Testis (tissue), 2 donors: ENCODE measurements at regions not wholly inside any gene's neighbourhood (a gene's known extent, or its start where the extent isn't known, plus 50 kb on each side); places are given as distances from the start of the nearest gene placed in this dataset.

Experiments
- POLR2A ChIP-seq: fragments of 450-650 bp; IDR thresholded peaks from one replicate; pipeline ENCODE4 v1.6.1; 2017; ENCODE audit warnings: antibody characterized with exemption, mild to moderate bottlenecking, moderate library complexity
- TF ChIP-seq, protein P1 (sequence below), 3 experiments: fragments of 450-650 bp in 2 of 3; fragments of 200-600 bp in 1 of 3; sonication (generic) in 1 of 3; IDR thresholded peaks; one replicate each; pipeline ENCODE4 v1.5.1; 2016 to 2019; ENCODE audit warnings: antibody characterized with exemption in 3 of 3, mild to moderate bottlenecking in 2 of 3, moderate library complexity in 1 of 3

DNA sequence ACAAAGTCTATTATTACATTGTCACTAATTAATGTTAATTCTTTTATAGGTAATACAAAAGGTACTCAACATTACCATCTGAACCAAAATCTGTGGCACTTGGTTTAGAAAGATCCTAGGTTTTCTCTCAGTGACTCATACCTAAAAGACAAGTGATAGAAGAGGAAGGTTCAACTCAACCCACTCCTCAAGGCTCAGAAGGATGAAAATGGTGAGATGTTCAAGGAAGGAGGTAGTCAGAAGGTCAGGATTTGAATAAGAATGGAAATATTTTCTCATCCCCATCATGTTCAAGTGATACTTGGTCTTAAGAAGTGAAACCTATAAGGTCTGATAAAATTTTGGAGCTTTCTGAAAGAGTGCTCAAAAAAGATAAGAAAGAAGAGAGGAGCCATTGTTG, 86.4 kb upstream of the FBXO11 start:
- TF ChIP-seq, protein P1, sequence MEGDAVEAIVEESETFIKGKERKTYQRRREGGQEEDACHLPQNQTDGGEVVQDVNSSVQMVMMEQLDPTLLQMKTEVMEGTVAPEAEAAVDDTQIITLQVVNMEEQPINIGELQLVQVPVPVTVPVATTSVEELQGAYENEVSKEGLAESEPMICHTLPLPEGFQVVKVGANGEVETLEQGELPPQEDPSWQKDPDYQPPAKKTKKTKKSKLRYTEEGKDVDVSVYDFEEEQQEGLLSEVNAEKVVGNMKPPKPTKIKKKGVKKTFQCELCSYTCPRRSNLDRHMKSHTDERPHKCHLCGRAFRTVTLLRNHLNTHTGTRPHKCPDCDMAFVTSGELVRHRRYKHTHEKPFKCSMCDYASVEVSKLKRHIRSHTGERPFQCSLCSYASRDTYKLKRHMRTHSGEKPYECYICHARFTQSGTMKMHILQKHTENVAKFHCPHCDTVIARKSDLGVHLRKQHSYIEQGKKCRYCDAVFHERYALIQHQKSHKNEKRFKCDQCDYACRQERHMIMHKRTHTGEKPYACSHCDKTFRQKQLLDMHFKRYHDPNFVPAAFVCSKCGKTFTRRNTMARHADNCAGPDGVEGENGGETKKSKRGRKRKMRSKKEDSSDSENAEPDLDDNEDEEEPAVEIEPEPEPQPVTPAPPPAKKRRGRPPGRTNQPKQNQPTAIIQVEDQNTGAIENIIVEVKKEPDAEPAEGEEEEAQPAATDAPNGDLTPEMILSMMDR (IDR thresholded peaks at IDR 0.05) = no peak
- no peak for TF ChIP-seq POLR2A
